HCT116 (cell line): ENCODE measurements at regions not wholly inside any gene's neighbourhood (a gene's known extent, or its start where the extent isn't known, plus 50 kb on each side); places are given as distances from the start of the nearest gene placed in this dataset.

Source experiments
- EZH2 ChIP-seq: fragments of 200-600 bp; sonication (generic); IDR thresholded peaks from 2 replicates; pipeline ENCODE4 v1.6.1; 2017; ENCODE audit warnings: antibody characterized with exemption, mixed run types
- EZH2phosphoT487 ChIP-seq: fragments of 200-600 bp; IDR thresholded peaks from 2 replicates; pipeline ENCODE4 v1.6.1; 2018; ENCODE audit warnings: antibody characterized with exemption, borderline replicate concordance
- FOSL1 ChIP-seq: IDR thresholded peaks from 2 replicates; pipeline ENCODE4 v1.6.1; 2012; ENCODE audit warnings: low read depth
- POLR2A ChIP-seq: IDR thresholded peaks from 2 replicates; pipeline ENCODE4 v1.7.0; 2011; ENCODE audit warnings: borderline replicate concordance; ENCODE audit not compliant: insufficient read depth, insufficient read length; ENCODE audit errors: extremely low read depth
- POLR2AphosphoS5 ChIP-seq: IDR thresholded peaks from 2 replicates; pipeline ENCODE4 v1.6.1; 2011; ENCODE audit warnings: mild to moderate bottlenecking, low read depth, low read length, moderate library complexity
- SIN3A ChIP-seq: IDR thresholded peaks from 2 replicates; pipeline ENCODE4 v1.6.1; 2012; ENCODE audit warnings: low read depth
- SP1 ChIP-seq: IDR thresholded peaks from 2 replicates; pipeline ENCODE4 v1.6.1; 2012; ENCODE audit warnings: low read depth
- ZNF274 ChIP-seq: fragments of 200-500 bp; sonication (Bioruptor generic); IDR thresholded peaks from 2 replicates; pipeline ENCODE4 v1.6.1; 2014; ENCODE audit warnings: mild to moderate bottlenecking, low read depth, low read length, inconsistent platforms
- TF ChIP-seq, protein P1 (sequence below), 3 experiments: fragments of 200-600 bp in 1 of 3; sonication (generic) in 1 of 3; IDR thresholded peaks in 2 of 3; conservative IDR thresholded peaks in 1 of 3; 2 replicates each; pipeline ENCODE4 v1.5.1; 2012 to 2017; ENCODE audit warnings: low read depth in 2 of 3, low read length in 2 of 3, antibody characterized with exemption in 1 of 3, borderline replicate concordance in 1 of 3, control low read depth in 1 of 3, mild to moderate bottlenecking in 1 of 3, mixed read lengths in 1 of 3, mixed run types in 1 of 3, moderate library complexity in 1 of 3; ENCODE audit not compliant: insufficient read depth in 1 of 3
- TF ChIP-seq, protein P2 (sequence below): IDR thresholded peaks from 2 replicates; pipeline ENCODE4 v1.6.1; 2012; ENCODE audit warnings: low read depth

DNA sequence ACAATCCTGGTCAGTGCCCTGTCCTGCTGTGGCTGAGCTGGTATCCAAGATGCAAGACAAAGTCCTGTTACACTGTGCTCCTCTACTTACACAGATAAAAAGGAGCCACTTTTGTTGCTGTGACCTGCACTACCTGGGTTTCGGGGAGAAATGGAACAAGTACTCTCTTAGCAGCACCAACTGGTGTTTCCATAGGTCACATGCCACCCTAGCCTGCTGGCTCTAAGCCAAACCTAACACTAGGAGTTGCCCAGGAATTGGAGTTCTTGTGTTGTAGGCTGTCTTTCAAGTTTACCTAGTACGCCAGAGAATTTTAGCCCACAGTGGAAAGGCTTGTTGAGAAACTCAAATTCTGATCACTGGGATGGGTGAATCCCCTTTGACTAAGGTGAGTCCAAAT lies 727.4 kb downstream of the FAM133A start:
- TF ChIP-seq FOSL1: no peak
- TF ChIP-seq, protein P1, sequence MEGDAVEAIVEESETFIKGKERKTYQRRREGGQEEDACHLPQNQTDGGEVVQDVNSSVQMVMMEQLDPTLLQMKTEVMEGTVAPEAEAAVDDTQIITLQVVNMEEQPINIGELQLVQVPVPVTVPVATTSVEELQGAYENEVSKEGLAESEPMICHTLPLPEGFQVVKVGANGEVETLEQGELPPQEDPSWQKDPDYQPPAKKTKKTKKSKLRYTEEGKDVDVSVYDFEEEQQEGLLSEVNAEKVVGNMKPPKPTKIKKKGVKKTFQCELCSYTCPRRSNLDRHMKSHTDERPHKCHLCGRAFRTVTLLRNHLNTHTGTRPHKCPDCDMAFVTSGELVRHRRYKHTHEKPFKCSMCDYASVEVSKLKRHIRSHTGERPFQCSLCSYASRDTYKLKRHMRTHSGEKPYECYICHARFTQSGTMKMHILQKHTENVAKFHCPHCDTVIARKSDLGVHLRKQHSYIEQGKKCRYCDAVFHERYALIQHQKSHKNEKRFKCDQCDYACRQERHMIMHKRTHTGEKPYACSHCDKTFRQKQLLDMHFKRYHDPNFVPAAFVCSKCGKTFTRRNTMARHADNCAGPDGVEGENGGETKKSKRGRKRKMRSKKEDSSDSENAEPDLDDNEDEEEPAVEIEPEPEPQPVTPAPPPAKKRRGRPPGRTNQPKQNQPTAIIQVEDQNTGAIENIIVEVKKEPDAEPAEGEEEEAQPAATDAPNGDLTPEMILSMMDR (IDR thresholded peaks at IDR 0.05 in 2 of 3, conservative IDR thresholded peaks at IDR 0.05 in 1 of 3; ENCODE audit: borderline replicate concordance in 1 of 3, insufficient read depth in 1 of 3, low read depth in 2 of 3, low read length in 2 of 3): no peak
- TF ChIP-seq ZNF274: no peak
- TF ChIP-seq POLR2A: no peak
- TF ChIP-seq POLR2AphosphoS5: no peak
- no peak for TF ChIP-seq EZH2
- TF ChIP-seq SP1: no peak
- no peak for TF ChIP-seq EZH2phosphoT487
- TF ChIP-seq, protein P2, sequence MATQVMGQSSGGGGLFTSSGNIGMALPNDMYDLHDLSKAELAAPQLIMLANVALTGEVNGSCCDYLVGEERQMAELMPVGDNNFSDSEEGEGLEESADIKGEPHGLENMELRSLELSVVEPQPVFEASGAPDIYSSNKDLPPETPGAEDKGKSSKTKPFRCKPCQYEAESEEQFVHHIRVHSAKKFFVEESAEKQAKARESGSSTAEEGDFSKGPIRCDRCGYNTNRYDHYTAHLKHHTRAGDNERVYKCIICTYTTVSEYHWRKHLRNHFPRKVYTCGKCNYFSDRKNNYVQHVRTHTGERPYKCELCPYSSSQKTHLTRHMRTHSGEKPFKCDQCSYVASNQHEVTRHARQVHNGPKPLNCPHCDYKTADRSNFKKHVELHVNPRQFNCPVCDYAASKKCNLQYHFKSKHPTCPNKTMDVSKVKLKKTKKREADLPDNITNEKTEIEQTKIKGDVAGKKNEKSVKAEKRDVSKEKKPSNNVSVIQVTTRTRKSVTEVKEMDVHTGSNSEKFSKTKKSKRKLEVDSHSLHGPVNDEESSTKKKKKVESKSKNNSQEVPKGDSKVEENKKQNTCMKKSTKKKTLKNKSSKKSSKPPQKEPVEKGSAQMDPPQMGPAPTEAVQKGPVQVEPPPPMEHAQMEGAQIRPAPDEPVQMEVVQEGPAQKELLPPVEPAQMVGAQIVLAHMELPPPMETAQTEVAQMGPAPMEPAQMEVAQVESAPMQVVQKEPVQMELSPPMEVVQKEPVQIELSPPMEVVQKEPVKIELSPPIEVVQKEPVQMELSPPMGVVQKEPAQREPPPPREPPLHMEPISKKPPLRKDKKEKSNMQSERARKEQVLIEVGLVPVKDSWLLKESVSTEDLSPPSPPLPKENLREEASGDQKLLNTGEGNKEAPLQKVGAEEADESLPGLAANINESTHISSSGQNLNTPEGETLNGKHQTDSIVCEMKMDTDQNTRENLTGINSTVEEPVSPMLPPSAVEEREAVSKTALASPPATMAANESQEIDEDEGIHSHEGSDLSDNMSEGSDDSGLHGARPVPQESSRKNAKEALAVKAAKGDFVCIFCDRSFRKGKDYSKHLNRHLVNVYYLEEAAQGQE: no peak
- TF ChIP-seq SIN3A: no peak
